ENCODE measurements at regions not wholly inside any gene's neighbourhood (a gene's known extent, or its start where the extent isn't known, plus 50 kb on each side); places are given as distances from the start of the nearest gene placed in this dataset.

DNA sequence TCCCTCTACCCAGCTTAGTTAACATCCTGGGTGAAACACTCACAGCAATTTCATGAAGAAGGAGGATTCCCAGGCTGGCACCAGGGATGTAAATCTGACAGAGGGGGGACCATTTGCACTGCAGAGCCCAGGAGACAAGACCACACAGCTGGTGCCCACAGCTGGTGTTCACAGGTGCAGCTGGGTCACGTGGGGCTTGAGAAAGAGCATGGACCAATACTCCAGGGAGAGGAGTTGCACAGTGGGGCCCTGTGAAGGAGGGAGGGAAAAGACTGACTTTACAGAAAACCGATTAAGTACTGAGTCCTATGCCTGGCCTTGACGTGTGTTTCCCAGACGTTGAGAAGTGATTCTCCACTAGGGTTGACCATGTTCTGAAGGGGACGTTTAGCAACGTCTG, 1316.7 kb upstream of the TMEM132C start (continued):
- TF ChIP-seq, protein P1, sequence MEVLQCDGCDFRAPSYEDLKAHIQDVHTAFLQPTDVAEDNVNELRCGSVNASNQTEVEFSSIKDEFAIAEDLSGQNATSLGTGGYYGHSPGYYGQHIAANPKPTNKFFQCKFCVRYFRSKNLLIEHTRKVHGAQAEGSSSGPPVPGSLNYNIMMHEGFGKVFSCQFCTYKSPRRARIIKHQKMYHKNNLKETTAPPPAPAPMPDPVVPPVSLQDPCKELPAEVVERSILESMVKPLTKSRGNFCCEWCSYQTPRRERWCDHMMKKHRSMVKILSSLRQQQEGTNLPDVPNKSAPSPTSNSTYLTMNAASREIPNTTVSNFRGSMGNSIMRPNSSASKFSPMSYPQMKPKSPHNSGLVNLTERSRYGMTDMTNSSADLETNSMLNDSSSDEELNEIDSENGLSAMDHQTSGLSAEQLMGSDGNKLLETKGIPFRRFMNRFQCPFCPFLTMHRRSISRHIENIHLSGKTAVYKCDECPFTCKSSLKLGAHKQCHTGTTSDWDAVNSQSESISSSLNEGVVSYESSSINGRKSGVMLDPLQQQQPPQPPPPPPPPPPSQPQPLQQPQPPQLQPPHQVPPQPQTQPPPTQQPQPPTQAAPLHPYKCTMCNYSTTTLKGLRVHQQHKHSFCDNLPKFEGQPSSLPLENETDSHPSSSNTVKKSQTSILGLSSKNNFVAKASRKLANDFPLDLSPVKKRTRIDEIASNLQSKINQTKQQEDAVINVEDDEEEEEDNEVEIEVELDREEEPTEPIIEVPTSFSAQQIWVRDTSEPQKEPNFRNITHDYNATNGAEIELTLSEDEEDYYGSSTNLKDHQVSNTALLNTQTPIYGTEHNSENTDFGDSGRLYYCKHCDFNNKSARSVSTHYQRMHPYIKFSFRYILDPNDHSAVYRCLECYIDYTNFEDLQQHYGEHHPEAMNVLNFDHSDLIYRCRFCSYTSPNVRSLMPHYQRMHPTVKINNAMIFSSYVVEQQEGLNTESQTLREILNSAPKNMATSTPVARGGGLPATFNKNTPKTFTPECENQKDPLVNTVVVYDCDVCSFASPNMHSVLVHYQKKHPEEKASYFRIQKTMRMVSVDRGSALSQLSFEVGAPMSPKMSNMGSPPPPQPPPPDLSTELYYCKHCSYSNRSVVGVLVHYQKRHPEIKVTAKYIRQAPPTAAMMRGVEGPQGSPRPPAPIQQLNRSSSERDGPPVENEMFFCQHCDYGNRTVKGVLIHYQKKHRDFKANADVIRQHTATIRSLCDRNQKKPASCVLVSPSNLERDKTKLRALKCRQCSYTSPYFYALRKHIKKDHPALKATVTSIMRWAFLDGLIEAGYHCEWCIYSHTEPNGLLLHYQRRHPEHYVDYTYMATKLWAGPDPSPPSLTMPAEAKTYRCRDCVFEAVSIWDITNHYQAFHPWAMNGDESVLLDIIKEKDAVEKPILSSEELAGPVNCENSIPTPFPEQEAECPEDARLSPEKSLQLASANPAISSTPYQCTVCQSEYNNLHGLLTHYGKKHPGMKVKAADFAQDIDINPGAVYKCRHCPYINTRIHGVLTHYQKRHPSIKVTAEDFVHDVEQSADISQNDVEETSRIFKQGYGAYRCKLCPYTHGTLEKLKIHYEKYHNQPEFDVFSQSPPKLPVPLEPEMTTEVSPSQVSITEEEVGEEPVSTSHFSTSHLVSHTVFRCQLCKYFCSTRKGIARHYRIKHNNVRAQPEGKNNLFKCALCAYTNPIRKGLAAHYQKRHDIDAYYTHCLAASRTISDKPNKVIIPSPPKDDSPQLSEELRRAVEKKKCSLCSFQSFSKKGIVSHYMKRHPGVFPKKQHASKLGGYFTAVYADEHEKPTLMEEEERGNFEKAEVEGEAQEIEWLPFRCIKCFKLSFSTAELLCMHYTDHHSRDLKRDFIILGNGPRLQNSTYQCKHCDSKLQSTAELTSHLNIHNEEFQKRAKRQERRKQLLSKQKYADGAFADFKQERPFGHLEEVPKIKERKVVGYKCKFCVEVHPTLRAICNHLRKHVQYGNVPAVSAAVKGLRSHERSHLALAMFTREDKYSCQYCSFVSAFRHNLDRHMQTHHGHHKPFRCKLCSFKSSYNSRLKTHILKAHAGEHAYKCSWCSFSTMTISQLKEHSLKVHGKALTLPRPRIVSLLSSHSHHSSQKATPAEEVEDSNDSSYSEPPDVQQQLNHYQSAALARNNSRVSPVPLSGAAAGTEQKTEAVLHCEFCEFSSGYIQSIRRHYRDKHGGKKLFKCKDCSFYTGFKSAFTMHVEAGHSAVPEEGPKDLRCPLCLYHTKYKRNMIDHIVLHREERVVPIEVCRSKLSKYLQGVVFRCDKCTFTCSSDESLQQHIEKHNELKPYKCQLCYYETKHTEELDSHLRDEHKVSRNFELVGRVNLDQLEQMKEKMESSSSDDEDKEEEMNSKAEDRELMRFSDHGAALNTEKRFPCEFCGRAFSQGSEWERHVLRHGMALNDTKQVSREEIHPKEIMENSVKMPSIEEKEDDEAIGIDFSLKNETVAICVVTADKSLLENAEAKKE (CRISPR knock-in tag; IDR thresholded peaks at IDR 0.05): no peak
- TF ChIP-seq JUNB (IDR thresholded peaks at IDR 0.05; ENCODE audit: unreplicated experiment) (no peak), STAT1 (IDR thresholded peaks at IDR 0.05; ENCODE audit: unreplicated experiment) (no peak), EZH2phosphoT487 (IDR thresholded peaks at IDR 0.05; ENCODE audit: unreplicated experiment) (no peak), EZH2 (IDR thresholded peaks at IDR 0.05; ENCODE audit: low read depth, unreplicated experiment) (no peak)

DNA sequence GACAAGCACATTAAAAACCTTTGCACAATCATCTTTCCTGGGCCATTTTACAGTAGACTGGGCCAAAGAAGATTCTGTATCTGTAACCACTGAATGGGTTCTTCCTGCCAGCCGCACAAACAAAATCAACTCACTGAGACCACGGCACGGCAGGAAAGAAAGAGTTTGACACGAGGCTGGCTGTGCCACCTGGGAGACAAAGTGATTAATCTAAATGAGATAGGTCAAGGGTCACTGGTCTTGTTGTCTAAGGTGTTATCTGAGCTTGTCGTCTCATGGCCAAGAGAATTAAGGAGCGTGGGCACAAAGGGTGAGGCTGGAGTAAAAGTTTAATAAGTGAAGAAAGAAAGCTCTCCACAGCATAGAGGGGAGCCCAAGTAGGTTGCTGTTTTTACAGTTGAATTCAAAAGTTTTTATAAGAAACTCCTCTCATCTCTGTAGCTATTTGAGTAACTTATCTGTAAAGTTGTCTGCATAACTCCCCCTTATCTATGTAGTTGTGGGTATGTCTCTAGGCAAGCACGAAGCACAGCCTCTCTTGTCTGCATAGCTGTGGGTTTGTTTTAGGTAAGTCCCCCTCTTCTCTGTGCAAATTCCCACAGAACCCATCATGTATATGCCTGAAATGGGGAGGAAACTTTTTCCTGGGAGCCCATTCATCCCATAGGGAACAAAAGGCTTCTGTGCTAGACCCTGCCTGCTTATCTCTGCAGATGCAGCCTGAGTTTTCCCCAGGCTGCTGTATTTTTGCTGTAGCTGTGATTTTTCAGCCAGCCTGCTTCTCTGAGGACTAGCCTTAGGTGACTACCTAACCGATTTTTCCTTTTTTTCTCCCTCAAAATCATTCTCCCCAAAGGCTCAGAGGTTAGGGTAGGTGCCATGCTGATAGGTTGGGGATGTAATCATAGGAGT, 1314.6 kb upstream of the TMEM132C start:
- Histone ChIP-seq H2AFZ (no peak overlapping the region), H4K20me1 (replicated peaks; ENCODE audit: insufficient read depth) (no peaks in the 10 kb centered on the region)
- TF ChIP-seq ZNF331 (CRISPR knock-in tag; IDR thresholded peaks at IDR 0.05; ENCODE audit: low read depth): no peak
- TF ChIP-seq JUNB (IDR thresholded peaks at IDR 0.05; ENCODE audit: unreplicated experiment): no peak
- TF ChIP-seq STAT1 (IDR thresholded peaks at IDR 0.05; ENCODE audit: unreplicated experiment): no peak
- TF ChIP-seq, protein P2, sequence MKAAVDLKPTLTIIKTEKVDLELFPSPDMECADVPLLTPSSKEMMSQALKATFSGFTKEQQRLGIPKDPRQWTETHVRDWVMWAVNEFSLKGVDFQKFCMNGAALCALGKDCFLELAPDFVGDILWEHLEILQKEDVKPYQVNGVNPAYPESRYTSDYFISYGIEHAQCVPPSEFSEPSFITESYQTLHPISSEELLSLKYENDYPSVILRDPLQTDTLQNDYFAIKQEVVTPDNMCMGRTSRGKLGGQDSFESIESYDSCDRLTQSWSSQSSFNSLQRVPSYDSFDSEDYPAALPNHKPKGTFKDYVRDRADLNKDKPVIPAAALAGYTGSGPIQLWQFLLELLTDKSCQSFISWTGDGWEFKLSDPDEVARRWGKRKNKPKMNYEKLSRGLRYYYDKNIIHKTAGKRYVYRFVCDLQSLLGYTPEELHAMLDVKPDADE (IDR thresholded peaks at IDR 0.05): no peak
- no peak for TF ChIP-seq EZH2 (IDR thresholded peaks at IDR 0.05; ENCODE audit: low read depth, unreplicated experiment)
- no peak for TF ChIP-seq EZH2phosphoT487 (IDR thresholded peaks at IDR 0.05; ENCODE audit: unreplicated experiment)
- TF ChIP-seq, protein P3, sequence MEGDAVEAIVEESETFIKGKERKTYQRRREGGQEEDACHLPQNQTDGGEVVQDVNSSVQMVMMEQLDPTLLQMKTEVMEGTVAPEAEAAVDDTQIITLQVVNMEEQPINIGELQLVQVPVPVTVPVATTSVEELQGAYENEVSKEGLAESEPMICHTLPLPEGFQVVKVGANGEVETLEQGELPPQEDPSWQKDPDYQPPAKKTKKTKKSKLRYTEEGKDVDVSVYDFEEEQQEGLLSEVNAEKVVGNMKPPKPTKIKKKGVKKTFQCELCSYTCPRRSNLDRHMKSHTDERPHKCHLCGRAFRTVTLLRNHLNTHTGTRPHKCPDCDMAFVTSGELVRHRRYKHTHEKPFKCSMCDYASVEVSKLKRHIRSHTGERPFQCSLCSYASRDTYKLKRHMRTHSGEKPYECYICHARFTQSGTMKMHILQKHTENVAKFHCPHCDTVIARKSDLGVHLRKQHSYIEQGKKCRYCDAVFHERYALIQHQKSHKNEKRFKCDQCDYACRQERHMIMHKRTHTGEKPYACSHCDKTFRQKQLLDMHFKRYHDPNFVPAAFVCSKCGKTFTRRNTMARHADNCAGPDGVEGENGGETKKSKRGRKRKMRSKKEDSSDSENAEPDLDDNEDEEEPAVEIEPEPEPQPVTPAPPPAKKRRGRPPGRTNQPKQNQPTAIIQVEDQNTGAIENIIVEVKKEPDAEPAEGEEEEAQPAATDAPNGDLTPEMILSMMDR (conservative IDR thresholded peaks at IDR 0.05; ENCODE audit: low read depth in 2 of 2): no peak
- TF ChIP-seq, protein P4, sequence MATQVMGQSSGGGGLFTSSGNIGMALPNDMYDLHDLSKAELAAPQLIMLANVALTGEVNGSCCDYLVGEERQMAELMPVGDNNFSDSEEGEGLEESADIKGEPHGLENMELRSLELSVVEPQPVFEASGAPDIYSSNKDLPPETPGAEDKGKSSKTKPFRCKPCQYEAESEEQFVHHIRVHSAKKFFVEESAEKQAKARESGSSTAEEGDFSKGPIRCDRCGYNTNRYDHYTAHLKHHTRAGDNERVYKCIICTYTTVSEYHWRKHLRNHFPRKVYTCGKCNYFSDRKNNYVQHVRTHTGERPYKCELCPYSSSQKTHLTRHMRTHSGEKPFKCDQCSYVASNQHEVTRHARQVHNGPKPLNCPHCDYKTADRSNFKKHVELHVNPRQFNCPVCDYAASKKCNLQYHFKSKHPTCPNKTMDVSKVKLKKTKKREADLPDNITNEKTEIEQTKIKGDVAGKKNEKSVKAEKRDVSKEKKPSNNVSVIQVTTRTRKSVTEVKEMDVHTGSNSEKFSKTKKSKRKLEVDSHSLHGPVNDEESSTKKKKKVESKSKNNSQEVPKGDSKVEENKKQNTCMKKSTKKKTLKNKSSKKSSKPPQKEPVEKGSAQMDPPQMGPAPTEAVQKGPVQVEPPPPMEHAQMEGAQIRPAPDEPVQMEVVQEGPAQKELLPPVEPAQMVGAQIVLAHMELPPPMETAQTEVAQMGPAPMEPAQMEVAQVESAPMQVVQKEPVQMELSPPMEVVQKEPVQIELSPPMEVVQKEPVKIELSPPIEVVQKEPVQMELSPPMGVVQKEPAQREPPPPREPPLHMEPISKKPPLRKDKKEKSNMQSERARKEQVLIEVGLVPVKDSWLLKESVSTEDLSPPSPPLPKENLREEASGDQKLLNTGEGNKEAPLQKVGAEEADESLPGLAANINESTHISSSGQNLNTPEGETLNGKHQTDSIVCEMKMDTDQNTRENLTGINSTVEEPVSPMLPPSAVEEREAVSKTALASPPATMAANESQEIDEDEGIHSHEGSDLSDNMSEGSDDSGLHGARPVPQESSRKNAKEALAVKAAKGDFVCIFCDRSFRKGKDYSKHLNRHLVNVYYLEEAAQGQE (IDR thresholded peaks at IDR 0.05; ENCODE audit: unreplicated experiment): no peak
- no peak for TF ChIP-seq ZNF114 (CRISPR knock-in tag; IDR thresholded peaks at IDR 0.05)
- no peak for TF ChIP-seq POLR2AphosphoS5 (IDR thresholded peaks at IDR 0.05; ENCODE audit: low read depth)

More for the DNA sequence above, 1314.6 kb upstream of the TMEM132C start:
- Histone ChIP-seq H3K4me2 (no peak overlapping the region), H3K4me1 (ENCODE audit: insufficient read depth) (no peaks in the 10 kb centered on the region), H3K27ac (ENCODE audit: low read depth) (no peak overlapping the region), H3K36me3 (ENCODE audit: insufficient read depth) (no peaks in the 10 kb centered on the region), H3K9me2 (ENCODE audit: insufficient read depth) (no peaks in the 10 kb centered on the region), H3K27me3 (ENCODE audit: insufficient read depth) (no peaks in the 10 kb centered on the region), H3K79me2 (replicated peaks; ENCODE audit: insufficient read depth) (no peaks in the 10 kb centered on the region), H3F3A (replicated peaks; ENCODE audit: low read depth) (no peaks in the 10 kb centered on the region), H3K4me3 (no peak overlapping the region)
- no peak for ATAC-seq
- peaks cover 2% of the 10 kb centered on the region for H3K27me3 Mint-ChIP-seq (ENCODE audit: insufficient read depth, low read depth, poor library complexity)
- H3K27ac Mint-ChIP-seq: no peak overlapping the region
- no peak overlapping the region for H3K4me3 Mint-ChIP-seq
- peaks cover 91% of the 10 kb centered on the region for H3K9me3 Mint-ChIP-seq
- no peak for DNase-seq (ENCODE audit: low spot score)
- no peaks in the 10 kb centered on the region for H3K4me1 Mint-ChIP-seq
- peaks cover 37% of the 10 kb centered on the region for H3K36me3 Mint-ChIP-seq (ENCODE audit: low read depth)
